GM18507 (cell line): ENCODE measurements at regions not wholly inside any gene's neighbourhood (a gene's known extent, or its start where the extent isn't known, plus 50 kb on each side); places are given as distances from the start of the nearest gene placed in this dataset.
"Not testable (repeated sequence)": the region's sequence is repeated elsewhere in the genome, so short reads cannot be mapped to it uniquely, and the experiment has no call there.

ENCODE experiments used
- DNase-seq: peaks from one replicate; pipeline ENCODE4 v3.0.0; 2011; ENCODE audit warnings: low read depth; ENCODE audit not compliant: insufficient read length; ENCODE audit errors: extremely low spot score
- FAIRE-seq: peaks from 2 replicates; lab custom pipeline; 2011; peaks lifted over from hg19 to GRCh38; lab: Jason Lieb, UNC

DNA sequence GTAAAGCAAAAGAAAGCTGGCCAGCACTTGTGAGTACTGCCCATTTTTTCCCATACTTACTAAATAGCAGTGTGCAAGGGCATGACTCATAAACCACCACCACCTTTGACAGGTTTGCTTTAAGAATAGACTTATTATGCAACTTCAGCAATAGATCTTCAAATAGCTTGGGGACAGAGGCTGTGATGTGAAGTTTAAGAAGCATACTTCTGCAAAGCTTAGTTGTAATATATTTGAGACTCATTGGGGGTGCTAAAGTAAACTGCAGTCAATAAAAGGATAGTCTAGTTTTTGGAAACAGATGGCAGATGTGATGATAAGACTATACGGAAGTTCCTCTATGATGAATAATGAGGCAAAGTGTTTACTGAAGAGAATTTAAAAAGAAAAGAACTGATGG is 210.0 kb downstream of the PLA2G4A start:
- FAIRE-seq (no peak), DNase-seq (no peak)

DNA sequence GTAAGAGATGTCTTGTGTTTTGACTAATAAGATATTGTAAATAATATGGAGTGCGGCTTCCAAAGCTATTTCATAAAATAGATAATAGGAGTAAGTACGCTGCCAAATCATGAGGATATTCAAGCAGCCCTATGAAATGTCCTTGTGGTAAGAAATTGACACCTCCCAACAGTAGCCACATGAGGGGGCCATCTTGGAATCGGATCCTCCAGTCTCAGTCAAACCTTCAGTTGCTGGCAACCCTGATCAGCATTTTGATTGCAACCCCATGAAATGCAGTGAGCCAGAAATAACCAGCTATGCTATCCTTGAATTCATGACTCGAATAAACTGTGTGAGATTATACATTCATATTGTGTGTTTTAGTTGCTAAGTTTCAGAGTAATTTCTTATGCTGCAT is 212.4 kb downstream of the PLA2G4A start:
- FAIRE-seq (no peak), DNase-seq (no peak)

DNA sequence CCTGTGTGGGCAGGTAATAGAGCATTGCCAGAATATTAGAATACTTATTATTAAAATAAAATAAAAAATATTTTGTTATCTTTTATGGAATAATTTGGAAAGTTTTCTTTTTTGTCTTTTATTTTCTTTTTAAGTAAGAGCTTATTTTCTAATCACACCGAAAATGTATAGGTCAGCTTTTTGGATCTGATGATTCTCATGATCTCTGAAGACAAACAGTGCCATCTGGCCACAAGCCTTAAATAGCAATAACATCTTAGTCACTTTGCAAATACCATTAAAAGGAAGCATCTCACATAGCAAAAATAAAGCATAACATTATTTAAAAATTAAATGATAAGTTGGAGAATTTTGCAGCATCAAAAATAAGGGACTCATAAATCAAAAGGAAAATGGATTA is 213.8 kb downstream of the PLA2G4A start:
- FAIRE-seq, result no peak
- no peak for DNase-seq

DNA sequence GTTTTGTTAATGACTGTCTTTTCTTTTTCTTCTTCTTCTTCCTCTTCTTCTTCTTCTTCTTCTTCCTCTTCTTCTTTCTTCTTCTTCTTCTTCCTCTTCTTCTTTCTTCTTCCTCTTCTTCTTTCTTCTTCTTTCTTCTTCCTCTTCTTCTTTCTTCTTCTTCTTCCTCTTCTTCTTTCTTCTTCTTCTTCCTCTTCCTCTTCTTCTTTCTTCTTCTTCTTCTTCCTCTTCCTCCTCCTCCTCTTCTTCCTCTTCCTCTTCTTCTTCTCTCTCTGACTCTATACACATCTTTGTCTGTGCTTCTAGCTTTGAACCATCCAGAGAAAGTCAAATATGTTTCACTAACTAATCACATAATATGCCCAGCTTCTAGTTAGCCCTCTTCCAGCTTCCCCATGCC is 214.7 kb downstream of the PLA2G4A start:
- not testable (repeated sequence) for FAIRE-seq

DNA sequence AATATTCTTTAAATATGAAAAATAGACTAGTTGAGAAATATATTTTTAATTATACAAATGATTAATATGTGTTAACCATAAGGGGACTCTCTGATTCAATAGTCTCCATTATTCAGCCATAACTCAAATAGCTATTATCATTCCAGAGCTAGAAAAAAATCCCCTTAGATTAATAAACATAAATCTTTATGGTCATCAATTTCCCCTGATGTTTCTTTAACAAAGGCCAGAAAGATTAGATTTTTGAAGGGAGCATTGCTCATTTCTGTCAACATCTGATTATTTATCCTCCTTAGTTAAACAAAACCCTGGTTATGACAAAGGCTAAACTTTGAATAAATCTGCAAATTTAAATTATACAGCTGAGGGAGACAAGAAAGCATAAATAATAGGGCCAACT is 215.7 kb downstream of the PLA2G4A start:
- no peak for FAIRE-seq

More for the DNA sequence above, 214.7 kb downstream of the PLA2G4A start:
- not testable (repeated sequence) for DNase-seq

DNA sequence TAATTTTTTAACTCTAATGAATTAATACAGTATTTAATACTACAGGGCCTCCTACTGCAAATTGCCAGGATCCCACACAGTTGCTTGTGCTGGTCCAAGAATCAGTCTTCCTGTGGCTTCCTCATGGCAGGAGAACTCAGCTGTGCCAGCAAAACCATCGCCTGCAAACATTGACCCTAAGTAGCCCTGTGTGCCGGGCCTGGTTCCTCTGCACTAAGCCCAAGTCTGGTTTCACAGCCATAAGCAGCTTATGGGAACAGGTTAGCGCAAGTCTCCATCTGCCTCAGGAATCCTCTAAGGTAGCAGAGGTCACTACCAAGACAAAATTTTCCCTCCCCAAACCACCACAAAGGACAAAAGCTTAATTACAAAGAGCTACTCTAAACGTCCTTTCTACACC is 216.6 kb downstream of the PLA2G4A start:
- no peak for DNase-seq
- no peak for FAIRE-seq

More for the DNA sequence above, 215.7 kb downstream of the PLA2G4A start:
- no peak for DNase-seq

DNA sequence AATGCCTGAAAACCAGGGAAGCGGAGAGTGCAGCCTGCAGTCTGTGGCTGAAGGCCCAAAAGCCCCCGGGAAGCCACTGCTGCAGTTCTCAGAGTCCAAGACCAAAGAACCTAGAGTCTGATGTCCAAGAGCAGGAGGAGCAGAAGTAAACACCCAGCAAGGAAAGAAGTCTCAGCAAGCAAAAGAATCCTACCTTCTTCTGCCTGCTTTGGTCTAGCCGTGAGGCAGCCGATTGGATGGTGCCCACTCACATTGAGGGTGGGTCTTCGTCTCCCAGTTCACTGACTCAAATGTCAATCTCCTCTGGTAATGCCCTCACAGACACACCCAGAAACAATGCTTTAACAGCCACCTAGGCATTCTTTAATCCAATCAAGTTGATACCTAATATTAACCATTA is 217.5 kb downstream of the PLA2G4A start:
- no peak for DNase-seq
- FAIRE-seq, result no peak

DNA sequence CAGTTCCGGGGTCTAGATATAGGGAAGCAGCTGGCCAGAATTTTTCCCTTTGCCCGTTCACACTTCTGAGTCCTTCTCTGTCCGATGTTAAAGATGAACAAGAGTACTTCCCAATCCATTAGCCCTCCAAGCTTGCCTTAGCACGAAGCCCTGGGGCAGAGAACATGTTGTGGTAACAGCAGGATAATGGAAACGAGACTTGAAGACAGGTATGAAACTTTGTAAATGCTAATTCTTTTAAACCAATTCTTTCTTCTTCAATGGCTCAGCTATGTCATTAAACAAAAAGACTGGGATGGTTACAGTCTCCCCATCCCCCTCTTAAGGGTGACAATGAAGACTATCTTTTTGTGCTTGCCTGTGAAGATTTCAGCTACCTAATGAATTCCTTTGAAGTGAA is 218.5 kb downstream of the PLA2G4A start:
- FAIRE-seq, result no peak
- DNase-seq, result no peak

DNA sequence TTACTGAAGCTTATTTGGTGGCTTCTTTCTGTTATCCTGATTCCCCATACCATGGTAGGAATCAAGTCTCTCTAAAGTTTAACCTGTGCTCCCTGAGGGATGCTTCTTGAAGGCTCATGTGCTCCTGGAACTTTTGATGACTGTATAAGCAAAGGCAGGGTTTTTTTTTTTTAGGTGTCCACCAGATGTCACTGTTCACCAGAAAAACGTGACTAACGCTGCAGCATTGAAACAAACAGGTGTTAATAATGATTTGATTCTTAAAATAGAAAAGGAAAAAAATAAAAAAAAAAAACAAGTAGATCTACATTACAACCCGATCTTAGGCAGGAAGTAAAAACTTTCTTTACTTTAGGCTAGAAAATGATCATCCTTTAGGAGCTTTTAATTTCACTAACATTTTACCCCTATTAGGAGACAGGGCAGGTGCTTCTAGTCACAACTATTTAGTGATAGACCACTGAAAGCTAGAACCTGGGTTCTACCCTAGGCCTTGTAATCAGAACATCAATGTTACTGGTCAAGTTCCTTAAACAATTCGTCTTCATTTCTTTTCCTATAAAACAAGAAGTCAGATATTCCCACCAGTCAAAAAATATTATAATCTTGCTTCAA is 223.0 kb downstream of the PLA2G4A start:
- FAIRE-seq (peak; percentile 74), DNase-seq (no peak)

DNA sequence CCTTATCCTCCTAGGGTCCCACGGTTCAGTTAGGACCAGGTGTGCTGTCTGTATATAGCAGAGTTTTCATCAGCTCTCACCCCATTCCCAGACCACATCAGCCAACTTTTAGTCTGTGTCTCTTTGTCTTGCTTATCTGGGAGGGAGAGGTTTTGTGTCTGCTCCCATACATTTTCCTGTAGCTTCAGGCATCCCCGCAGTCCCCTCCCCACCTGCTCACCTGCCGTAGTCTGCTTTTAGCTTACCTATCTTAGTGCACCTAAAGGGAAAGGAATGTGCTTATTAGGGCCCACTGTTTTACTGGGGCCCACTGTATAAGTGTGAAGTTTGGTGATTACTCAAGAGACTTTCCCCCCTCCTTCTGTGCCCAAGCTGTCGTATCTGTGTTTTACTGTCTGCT is 225.1 kb downstream of the PLA2G4A start:
- FAIRE-seq, result no peak
- no peak for DNase-seq

DNA sequence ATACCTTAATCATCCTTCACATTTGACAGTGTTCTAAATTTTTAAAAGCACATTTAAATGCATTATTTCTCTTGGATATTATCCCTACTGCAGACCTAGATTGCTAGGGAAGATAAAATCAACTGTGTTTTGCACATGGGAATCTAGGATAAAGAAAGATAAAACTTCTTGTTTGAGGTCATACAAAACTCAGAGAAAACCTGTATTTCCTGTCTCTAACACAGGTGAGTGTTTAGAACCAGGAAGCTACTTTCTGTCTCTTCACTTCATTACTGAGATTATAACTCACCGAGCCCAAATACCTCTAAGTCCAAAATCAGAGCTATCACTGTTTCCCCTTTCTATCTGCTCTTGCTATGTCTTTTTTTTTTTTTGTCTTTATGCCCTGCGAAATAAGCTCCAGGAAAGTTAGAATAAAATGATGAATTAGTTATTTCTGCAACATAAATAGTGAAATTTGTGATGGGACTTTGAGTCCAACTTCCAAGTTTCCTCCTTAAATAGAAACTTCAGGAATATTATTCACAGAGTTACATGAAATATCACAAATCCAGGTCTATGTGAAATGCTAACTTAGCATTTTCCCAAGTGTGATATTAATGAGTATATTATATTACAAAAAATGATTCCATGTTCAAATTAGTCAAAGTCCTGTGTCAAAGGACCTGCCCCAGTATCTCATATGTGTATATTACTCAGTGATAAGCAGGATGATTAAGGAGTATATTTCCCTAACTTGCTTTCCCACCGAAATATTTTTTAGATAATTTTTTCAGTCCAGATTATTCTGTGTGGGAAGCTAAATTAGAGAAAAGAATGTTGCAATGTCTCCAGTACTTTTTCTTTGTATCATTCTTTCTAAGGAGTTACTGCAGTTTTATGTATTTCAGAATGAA is 226.4 kb downstream of the PLA2G4A start:
- FAIRE-seq (no peak), DNase-seq (no peak)

DNA sequence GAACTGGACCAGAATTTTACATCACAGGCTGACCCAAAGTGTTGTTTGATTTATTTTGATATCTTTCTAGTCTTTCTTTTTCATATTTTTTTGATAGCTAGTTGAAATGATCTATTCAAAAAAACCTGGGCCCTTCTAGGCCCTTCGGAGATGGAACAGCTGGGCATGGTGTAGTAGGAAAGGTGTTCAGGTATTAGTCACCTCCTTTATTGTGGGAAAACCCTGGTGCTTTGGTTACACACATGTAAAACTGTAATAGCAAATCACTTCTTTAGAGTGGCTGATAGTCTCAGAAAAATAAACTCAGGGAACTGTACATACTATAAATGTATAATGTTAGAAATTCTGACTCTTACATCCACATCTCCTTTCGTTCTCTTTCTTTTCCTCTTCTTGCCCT is 234.5 kb downstream of the PLA2G4A start:
- FAIRE-seq (no peak), DNase-seq (no peak)

DNA sequence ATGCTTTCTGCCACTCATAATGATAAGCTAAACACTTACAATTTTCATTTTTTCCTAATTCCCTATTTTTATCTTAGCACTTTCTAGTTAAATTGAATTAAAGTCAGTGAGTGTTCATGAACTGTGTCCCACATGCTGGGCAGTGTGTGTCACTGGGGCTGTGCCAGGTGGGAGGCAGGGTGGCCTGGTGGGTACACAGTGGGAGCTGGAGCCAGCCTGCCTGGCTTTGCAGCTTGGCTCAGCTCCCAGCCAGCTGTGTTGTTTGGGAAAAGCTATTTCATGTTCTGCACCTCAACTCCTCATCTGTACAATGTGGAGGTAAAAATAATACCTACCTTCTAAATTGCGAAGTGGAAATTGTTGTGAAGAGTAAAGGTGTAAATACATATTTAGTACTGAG is 238.4 kb downstream of the PLA2G4A start:
- DNase-seq (no peak), FAIRE-seq (no peak)

DNA sequence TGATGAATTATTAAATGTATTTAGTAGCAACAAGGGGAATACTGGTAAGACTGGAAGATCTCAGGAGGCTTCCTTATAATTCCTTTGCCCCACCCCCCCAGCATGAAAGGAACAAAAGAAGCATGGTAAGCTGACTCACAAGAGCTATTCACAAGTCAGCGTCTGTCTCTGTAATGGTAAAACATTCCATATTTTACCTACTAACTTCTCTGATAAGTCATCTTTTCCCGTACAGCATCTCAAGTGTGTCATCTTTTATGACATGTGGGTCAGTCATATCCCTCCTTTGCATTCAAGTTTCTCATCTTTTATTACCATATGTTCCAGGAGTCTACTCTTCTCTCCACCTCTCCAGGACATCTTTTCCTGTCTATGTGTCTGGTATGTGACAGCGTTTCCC is 241.3 kb downstream of the PLA2G4A start:
- no peak for FAIRE-seq
- no peak for DNase-seq

DNA sequence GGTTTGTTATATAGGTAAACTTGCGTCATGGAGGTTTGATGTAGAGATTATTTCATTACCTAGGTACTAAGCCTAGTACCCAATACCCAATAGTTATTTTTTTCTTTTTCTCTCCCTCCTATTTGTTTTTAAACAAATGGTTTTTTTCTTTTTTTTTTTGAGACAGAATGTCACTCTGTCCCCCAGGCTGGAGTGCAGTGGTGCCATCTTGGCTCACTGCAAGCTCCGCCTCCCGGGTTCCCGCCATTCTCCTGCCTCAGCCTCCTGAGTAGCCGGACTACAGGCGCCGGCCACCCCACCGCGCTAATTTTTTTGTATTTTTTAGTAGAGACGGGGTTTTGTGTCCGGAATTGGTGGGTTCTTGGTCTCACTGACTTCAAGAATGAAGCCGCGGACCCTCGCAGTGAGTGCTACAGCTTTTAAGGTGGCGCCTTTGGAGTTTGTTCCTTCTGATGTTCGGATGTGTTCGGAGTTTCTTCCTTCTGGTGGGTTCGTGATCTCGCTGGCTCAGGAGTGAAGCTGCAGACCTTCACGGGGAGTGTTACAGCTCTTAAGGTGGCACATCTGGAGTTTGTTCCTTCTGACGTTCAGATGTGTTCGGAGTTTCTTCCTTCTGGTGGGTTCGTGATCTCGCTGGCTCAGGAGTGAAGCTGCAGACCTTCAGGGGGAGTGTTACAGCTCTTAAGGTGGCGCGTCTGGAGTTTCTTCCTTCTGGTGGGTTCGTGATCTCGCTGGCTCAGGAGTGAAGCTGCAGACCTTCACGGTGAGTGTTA is 243.7 kb downstream of the PLA2G4A start:
- FAIRE-seq, DNase-seq: not testable (repeated sequence)

DNA sequence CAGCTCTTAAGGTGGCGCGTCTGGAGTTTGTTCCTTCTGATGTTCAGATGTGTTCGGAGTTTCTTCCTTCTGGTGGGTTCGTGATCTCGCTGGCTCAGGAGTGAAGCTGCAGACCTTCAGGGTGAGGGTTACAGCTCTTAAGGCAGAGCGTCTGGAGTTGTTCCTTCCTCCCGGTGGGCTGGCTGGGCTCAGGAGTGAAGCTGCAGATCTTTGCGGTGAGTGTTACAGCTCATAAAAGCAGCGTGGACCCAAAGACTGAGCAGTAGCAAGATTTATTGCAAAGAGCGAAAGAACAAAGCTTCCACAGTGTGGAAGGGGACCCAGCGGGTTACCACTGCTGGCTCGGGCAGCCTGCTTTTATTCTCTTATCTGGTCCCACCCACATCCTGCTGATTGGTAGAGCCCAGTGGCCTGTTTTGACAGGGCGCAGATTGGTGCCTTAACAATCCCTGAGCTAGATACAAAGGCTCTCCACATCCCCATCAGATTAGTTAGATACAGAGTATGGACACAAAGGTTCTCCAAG is 244.3 kb downstream of the PLA2G4A start:
- FAIRE-seq, DNase-seq: not testable (repeated sequence)

DNA sequence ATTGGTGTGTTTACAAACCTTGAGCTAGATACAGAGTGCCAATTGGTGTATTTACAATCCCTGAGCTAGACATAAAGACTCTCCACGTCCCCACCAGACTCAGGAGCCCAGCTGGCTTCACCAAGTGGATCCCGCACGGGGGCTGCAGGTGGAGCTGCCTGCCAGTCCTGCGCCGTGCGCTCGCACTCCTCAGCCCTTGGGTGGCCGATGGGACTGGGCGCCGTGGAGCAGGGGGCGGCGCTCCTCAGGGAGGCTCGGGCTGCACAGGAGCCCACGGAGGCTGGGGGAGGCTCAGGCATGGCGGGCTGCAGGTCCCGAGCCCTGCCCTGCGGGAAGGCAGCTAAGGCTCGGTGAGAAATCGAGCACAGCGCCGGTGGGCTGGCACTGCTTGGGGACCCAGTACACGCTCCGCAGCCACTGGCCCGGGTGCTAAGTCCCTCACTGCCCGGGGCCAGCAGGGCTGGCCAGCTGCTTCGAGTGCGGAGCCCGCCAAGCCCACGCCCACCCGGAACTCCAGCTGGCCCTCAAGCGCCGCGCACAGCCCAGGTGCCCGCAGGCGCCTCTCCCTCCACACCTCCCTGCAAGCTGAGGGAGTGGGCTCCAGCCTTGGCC is 245.0 kb downstream of the PLA2G4A start:
- DNase-seq, FAIRE-seq: not testable (repeated sequence)

DNA sequence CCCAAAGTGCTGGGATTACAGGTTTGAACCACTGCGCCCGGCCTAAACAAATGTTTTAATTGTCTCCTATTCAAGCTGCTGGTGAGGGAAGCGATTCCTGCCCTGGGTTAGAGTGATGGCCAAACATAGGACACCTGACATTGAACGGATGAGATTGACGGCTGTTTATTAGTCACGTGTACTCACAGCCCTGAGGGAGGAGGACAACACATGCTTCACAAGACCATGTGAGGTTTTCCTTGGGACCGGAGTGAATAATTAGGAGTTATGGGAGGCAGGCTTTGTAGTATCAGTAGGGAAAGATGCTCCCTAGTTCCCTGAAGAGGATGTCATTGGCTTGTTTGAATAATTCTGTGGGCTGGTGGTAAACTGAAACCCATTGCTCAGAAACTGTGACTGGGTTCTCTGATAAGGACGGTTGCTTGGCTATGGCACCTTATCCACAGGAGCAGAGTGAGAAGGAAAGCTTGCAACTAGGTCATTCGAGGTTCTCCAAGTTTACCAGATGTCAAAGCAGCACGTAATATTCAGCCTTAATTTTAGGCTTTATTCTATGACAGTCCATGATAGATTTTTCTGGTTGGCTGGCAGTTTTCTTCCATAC is 245.8 kb downstream of the PLA2G4A start:
- no peak for DNase-seq

DNA sequence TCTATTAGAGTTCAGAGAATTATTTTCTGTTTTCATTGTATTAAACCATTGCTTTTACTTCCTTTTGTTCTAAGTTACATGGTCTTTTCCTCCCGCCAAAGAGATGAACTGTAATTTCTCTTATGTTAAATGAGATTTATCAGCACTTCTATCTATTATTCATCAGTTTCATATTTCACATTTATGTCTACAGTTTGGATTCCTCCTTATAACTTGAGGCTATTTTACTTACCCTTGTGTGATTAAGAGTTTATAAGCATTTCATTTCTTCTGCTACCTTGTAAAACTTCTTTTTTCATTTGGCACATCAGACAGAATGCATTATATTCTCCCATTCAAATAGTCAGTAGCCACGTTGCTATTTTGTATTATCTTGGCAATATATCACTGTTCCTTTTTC is 248.2 kb downstream of the PLA2G4A start:
- FAIRE-seq, result no peak
- no peak for DNase-seq

More for the DNA sequence above, 245.8 kb downstream of the PLA2G4A start:
- no peak for FAIRE-seq
